NCI-H1417 (cell line): ENCODE measurements at regions not wholly inside any gene's neighbourhood (a gene's known extent, or its start where the extent isn't known, plus 50 kb on each side); places are given as distances from the start of the nearest gene placed in this dataset.
A peak's percentile ranks its signal among the peaks of the same experiment; 100 is the strongest.

Experiments
- DNase-seq, 3 experiments: peaks; one replicate each; lab custom pipeline; 2025; lab: John Stamatoyannopoulos, UW

- no peak for DNase-seq
Measured at GRCh38 chr2:200725596-200725995, 86.1 kb upstream of the BZW1 start.

- no peak for DNase-seq
Measured at GRCh38 chr2:200728630-200729029, 83.1 kb upstream of the BZW1 start.

GRCh38 chr2:200730302-200730701 is 81.4 kb upstream of the BZW1 start:
- DNase-seq = no peak

DNA sequence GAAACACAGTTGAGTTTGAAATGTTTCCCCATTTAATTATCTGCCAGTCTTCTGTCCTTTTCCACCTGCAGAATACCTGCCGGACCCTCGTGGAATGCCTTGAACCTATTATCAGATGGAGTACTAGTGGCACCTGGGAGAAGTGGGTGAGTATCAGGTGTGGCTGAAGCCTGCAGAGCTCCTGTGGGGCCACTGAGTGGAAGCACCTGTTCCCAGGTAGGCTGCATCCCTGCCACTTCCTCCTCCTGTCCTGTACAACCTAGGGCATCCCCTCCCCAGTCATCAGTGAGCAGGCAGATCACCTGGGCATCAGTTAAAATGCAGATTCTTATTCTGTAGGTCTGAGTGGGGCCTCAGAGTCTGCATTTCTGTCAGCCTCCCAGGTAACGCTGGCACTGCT is 80.8 kb upstream of the BZW1 start:
- DNase-seq = no peak

- DNase-seq = no peak
Measured at GRCh38 chr2:200732866-200733265, 78.8 kb upstream of the BZW1 start.

- DNase-seq = no peak
Measured at GRCh38 chr2:200733713-200734198, 78.0 kb upstream of the BZW1 start.

- no peak for DNase-seq
Measured at GRCh38 chr2:200735061-200735460, 76.6 kb upstream of the BZW1 start.

GRCh38 chr2:200736646-200737274 is 75.0 kb upstream of the BZW1 start:
- DNase-seq = no peak

- DNase-seq = no peak
Measured at GRCh38 chr2:200737585-200737984, 74.1 kb upstream of the BZW1 start.

DNA sequence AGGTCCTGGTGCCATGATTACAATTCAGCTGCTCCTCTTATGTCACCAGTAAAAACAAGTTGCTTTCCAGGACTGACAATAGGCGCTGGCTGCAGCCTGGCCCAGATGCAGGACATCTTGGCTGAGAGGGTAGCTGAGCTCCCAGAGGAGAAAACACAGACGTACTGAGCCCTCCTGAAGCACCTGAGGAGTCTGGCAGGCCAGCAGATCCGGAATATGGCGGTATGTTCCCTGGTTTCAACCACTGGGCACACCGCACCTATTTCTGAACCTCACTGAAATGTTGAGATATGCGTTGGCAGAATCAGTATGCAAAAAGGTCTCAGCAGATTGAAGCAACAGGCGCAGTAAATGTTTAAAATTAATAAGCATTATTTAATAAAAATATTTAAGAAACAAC is 73.1 kb upstream of the BZW1 start:
- DNase-seq = no peak

- no peak for DNase-seq
Measured at GRCh38 chr2:200740907-200741306, 70.8 kb upstream of the BZW1 start.

DNA sequence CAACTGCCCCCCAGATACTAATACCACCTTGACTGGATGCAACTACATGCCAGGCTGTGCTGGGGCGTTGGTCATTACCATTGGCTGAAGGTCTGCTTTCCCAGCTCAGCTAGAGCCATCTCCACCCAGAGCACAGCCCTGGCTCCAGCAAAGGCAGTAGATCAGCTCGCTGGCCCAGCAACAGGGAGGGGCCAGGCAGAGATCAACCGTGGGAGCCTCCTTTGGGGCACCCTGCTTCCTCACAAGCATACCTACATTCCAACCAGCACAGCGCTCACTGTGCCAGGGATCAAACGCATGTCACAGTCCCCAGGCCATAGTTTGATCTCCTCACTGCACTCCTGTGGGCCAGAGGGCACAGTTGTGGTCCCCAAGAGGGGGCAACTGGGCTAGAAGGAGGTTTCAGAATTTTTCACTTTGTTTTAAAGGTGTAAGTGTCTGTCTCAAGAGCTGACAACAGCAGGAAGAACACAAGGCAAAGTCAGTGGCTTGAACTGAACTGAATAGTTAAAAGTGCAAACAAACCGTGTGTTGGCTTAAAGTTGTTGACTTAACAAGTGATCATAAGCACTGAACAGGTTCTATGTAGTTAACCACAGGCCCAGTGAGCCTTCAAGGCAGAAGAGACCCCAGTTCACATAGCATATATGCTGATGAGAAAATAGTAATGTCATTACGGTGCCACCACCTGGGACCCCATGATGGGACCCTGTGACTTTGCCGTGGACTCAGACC is 70.1 kb upstream of the BZW1 start:
- DNase-seq = no peak

DNA sequence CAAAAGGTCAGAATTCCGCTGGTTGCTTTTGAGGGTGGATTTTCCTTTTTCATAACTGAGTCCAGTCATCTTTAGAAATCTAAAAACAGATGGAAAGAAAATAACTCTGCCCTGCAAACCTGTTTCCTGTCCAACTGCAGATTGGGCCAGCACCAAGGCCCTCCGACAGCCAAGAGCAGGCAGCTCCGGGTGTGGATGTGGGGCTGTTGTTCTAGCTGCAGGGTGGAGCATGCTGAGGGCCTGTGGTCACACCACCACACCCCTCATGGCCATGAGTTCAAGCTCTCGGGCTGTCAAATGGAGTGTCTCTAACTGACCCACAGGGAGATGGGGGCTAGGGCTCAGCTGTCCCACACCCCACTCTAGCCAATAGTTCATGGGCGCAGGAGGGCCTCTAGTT is 69.3 kb upstream of the BZW1 start:
- DNase-seq = no peak

GRCh38 chr2:200743042-200743676 is 68.6 kb upstream of the BZW1 start:
- no peak for DNase-seq

DNA sequence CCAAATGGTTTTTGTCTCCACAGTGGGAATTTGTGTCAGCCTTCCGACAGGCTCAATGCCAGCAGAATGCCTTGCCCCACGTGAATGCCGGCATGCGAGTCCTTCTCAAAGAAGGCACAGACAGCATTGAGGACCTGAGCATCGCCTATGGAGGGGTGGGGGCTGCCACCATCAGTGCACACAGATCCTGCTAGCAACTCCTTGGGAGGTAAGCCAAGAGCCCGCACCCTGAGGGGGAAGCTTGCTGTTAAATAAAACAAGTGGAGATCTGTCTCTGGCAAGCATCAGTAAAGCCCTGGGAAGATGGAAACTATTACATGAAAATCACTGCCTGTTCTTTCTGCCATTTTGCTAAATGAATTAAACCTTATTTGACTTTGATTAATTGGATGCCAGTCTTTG is 67.5 kb upstream of the BZW1 start:
- DNase-seq = no peak

- no peak for DNase-seq
Measured at GRCh38 chr2:200746301-200746700, 65.4 kb upstream of the BZW1 start.

GRCh38 chr2:200747668-200748618 is 63.8 kb upstream of the BZW1 start:
- DNase-seq = peak in 1 of 3 experiments; percentile 18

DNA sequence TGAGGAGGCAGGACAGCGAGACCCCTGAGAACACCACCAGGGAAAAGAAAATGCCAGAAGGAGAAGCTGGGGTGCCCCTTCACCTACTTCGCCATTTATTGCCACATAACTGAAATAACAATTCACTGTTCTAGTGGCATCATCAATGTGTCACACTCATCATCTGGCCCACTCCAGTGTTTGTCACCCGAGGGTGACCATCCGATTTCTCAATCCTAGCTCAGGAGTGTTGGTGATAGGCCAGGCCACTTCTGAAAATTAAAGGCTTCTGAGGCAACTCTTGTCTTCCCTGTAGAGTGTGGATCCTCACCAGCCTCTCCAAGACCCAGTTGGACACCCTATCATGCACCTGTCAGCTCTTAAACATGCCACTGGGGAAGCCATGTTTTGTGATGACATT is 62.9 kb upstream of the BZW1 start:
- DNase-seq = no peak

GRCh38 chr2:200749631-200750322 is 61.9 kb upstream of the BZW1 start:
- no peak for DNase-seq

GRCh38 chr2:200750323-200750910 is 61.3 kb upstream of the BZW1 start:
- DNase-seq = no peak

GRCh38 chr2:200751786-200752185 is 59.9 kb upstream of the BZW1 start:
- DNase-seq = no peak
